Astrocyte (in vitro differentiated cells and primary cell): ENCODE measurements at regions not wholly inside any gene's neighbourhood (a gene's known extent, or its start where the extent isn't known, plus 50 kb on each side); places are given as distances from the start of the nearest gene placed in this dataset.

Experiments
- EZH2 ChIP-seq: IDR thresholded peaks from 2 replicates; pipeline ENCODE4 v1.6.1; 2012; ENCODE audit warnings: mild to moderate bottlenecking, low read length, inconsistent platforms; ENCODE audit not compliant: insufficient read depth
- TF ChIP-seq, protein P1 (sequence below): IDR thresholded peaks from 2 replicates; pipeline ENCODE4 v1.5.1; 2011; ENCODE audit warnings: low read depth, mild to moderate bottlenecking, inconsistent platforms, low read length, moderate library complexity; ENCODE audit not compliant: insufficient read depth

DNA sequence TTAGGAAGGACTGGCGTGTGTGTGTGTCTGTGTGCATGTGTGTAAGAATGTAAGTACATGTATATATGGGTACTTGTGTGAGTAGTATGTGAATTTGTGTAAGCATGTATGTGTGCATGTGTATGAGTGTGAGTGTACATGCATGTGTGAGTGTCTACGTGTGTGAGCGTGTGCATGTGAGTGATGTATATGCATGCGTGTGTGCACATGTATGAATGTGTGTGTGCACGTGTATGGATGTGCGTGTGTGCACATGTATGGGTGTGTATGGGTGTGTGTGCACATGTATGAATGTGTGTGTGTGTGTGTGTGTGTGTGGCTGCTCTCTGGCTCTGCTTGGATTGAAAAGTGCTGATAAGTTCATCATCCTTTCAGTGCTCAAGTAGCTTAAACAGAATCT, 154.5 kb downstream of the TENT4A start:
- TF ChIP-seq, protein P1, sequence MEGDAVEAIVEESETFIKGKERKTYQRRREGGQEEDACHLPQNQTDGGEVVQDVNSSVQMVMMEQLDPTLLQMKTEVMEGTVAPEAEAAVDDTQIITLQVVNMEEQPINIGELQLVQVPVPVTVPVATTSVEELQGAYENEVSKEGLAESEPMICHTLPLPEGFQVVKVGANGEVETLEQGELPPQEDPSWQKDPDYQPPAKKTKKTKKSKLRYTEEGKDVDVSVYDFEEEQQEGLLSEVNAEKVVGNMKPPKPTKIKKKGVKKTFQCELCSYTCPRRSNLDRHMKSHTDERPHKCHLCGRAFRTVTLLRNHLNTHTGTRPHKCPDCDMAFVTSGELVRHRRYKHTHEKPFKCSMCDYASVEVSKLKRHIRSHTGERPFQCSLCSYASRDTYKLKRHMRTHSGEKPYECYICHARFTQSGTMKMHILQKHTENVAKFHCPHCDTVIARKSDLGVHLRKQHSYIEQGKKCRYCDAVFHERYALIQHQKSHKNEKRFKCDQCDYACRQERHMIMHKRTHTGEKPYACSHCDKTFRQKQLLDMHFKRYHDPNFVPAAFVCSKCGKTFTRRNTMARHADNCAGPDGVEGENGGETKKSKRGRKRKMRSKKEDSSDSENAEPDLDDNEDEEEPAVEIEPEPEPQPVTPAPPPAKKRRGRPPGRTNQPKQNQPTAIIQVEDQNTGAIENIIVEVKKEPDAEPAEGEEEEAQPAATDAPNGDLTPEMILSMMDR = no peak
- TF ChIP-seq EZH2 = no peak
